ENCODE measurements at regions not wholly inside any gene's neighbourhood (a gene's known extent, or its start where the extent isn't known, plus 50 kb on each side); places are given as distances from the start of the nearest gene placed in this dataset.

- TF ChIP-seq ZNF462 (CRISPR knock-in tag; IDR thresholded peaks at IDR 0.05) (no peak), ZNF114 (CRISPR knock-in tag; IDR thresholded peaks at IDR 0.05) (no peak), STAT1 (IDR thresholded peaks at IDR 0.05; ENCODE audit: unreplicated experiment) (no peak), POLR2AphosphoS5 (IDR thresholded peaks at IDR 0.05; ENCODE audit: low read depth) (no peak)
These were observed 76.9 kb upstream of the EXOC1L start (continued) for GRCh38 chr4:55742655-55743202.

- Histone ChIP-seq H3K27ac (ENCODE audit: low read depth) (no peak overlapping the region), H3K36me3 (ENCODE audit: insufficient read depth) (no peaks in the 10 kb centered on the region), H3K79me2 (replicated peaks; ENCODE audit: insufficient read depth) (no peaks in the 10 kb centered on the region), H2AFZ (no peak overlapping the region), H3K4me1 (ENCODE audit: insufficient read depth) (no peaks in the 10 kb centered on the region), H3K4me2 (no peak overlapping the region), H3K4me3 (no peak overlapping the region), H4K20me1 (replicated peaks; ENCODE audit: insufficient read depth) (no peaks in the 10 kb centered on the region), H3F3A (replicated peaks; ENCODE audit: low read depth) (no peaks in the 10 kb centered on the region), H3K27me3 (ENCODE audit: insufficient read depth) (no peaks in the 10 kb centered on the region), H3K9me2 (ENCODE audit: insufficient read depth) (peaks cover 17% of the 10 kb centered on the region)
- Mint-ChIP-seq H3K4me1 (no peaks in the 10 kb centered on the region; the same call in 2 of the 3 replicates), H3K27me3 (ENCODE audit: insufficient read depth, low read depth, poor library complexity) (peaks cover 3% of the 10 kb centered on the region), H3K36me3 (ENCODE audit: low read depth) (no peaks in the 10 kb centered on the region), H3K9me3 (no peaks in the 10 kb centered on the region), H3K27ac (no peak overlapping the region), H3K4me3 (no peak overlapping the region)
- DNase-seq (ENCODE audit: low spot score) (no peak), ATAC-seq (no peak)
- TF ChIP-seq NANOG (IDR thresholded peaks at IDR 0.05; ENCODE audit: borderline replicate concordance) (no peak), ZNF462 (CRISPR knock-in tag; IDR thresholded peaks at IDR 0.05) (no peak), REST (IDR thresholded peaks at IDR 0.05; ENCODE audit: unreplicated experiment) (no peak)
These were observed 75.2 kb upstream of the EXOC1L start for GRCh38 chr4:55744369-55744768.
